PC-3 (cell line): ENCODE measurements at regions not wholly inside any gene's neighbourhood (a gene's known extent, or its start where the extent isn't known, plus 50 kb on each side); places are given as distances from the start of the nearest gene placed in this dataset.

Experiments
- CTCF ChIP-seq: fragments of 300-600 bp; sonication (generic); conservative IDR thresholded peaks from 2 replicates; pipeline ENCODE4 v1.5.1; 2017; ENCODE audit warnings: antibody characterized with exemption, low read depth, mild to moderate bottlenecking, low read length
- EZH2phosphoT487 ChIP-seq: fragments of 300-600 bp; sonication (generic); IDR thresholded peaks from 2 replicates; pipeline ENCODE4 v1.6.1; 2018; ENCODE audit warnings: mild to moderate bottlenecking, antibody characterized with exemption, low read length, borderline replicate concordance

GRCh38 chr13:111521691-111522229 lies 201.3 kb downstream of the TEX29 start:
- TF ChIP-seq CTCF (no peak), EZH2phosphoT487 (no peak)
